GM13976 (cell line): ENCODE measurements at regions not wholly inside any gene's neighbourhood (a gene's known extent, or its start where the extent isn't known, plus 50 kb on each side); places are given as distances from the start of the nearest gene placed in this dataset.

Experiments used
- DNase-seq: peaks from one replicate; pipeline ENCODE4 v3.0.0; 2012; ENCODE audit warnings: low spot score
- CTCF ChIP-seq: IDR thresholded peaks from 2 replicates; pipeline ENCODE4 v1.5.1; 2012; ENCODE audit warnings: borderline replicate concordance, mild to moderate bottlenecking; ENCODE audit not compliant: insufficient read depth; ENCODE audit errors: extremely low read depth, missing control alignments, control extremely low read depth
- in situ Hi-C: fragments of 300-500 bp; cut with MboI; formaldehyde crosslinking; loops from one replicate; pipeline ENCODE4 v1.12.0; 2022; ENCODE audit warnings: low sequenced_read_pairs, mixed read lengths, inconsistent platforms; ENCODE audit not compliant: unreplicated experiment

- no peak for TF ChIP-seq CTCF
- in situ Hi-C loops: no loop called here
- DNase-seq: no peak
Observed at GRCh38 chr10:117899181-117899683, 147.5 kb downstream of the RAB11FIP2 start.

- no peak for TF ChIP-seq CTCF
- in situ Hi-C loops: no loop called here
- no peak for DNase-seq
Observed at GRCh38 chr10:117900280-117900679, 146.5 kb downstream of the RAB11FIP2 start.

GRCh38 chr10:117903854-117904253 lies 142.9 kb downstream of the RAB11FIP2 start:
- DNase-seq: no peak
- TF ChIP-seq CTCF: no peak
- in situ Hi-C loops: no loop called here

- no peak for DNase-seq
- no peak for TF ChIP-seq CTCF
- in situ Hi-C loops: no loop called here
Observed at GRCh38 chr10:117905404-117905803, 141.3 kb downstream of the RAB11FIP2 start.

GRCh38 chr10:117911684-117912083 lies 135.1 kb downstream of the RAB11FIP2 start:
- TF ChIP-seq CTCF: no peak
- in situ Hi-C loops: no loop called here
- DNase-seq: no peak

GRCh38 chr10:117914334-117914733 lies 132.4 kb downstream of the RAB11FIP2 start:
- TF ChIP-seq CTCF: no peak
- in situ Hi-C loops: no loop called here
- no peak for DNase-seq

GRCh38 chr10:117920956-117921355 lies 125.8 kb downstream of the RAB11FIP2 start:
- no peak for DNase-seq
- TF ChIP-seq CTCF: no peak
- in situ Hi-C loops: no loop called here
